ENCODE measurements at regions not wholly inside any gene's neighbourhood (a gene's known extent, or its start where the extent isn't known, plus 50 kb on each side); places are given as distances from the start of the nearest gene placed in this dataset.

- H3K27ac ChIP-seq = no peak overlapping the region
- no peak for TF ChIP-seq CTCF (conservative IDR thresholded peaks at IDR 0.05)
Measured at GRCh38 chr2:238600506-238601432, 174.0 kb downstream of the ASB1 start.

- H3K27ac ChIP-seq = peak overlapping the region; percentile 17; the same call in 1 of the 2 replicates
- no peak for TF ChIP-seq CTCF (conservative IDR thresholded peaks at IDR 0.05)
Measured at GRCh38 chr2:238601433-238602222, 174.9 kb downstream of the ASB1 start.

- H3K27ac ChIP-seq = peak overlapping the region; percentile 17; the same call in 1 of the 2 replicates
- TF ChIP-seq CTCF (conservative IDR thresholded peaks at IDR 0.05) = no peak
Measured at GRCh38 chr2:238602223-238602960, 175.7 kb downstream of the ASB1 start.

- no peak overlapping the region for H3K27ac ChIP-seq
- TF ChIP-seq CTCF (conservative IDR thresholded peaks at IDR 0.05) = no peak
Measured at GRCh38 chr2:238603596-238603995, 176.9 kb downstream of the ASB1 start.

- no peak for TF ChIP-seq CTCF (conservative IDR thresholded peaks at IDR 0.05)
- no peak overlapping the region for H3K27ac ChIP-seq
Measured at GRCh38 chr2:238606311-238606710, 179.6 kb downstream of the ASB1 start.

GRCh38 chr2:238613610-238614009 is 186.9 kb downstream of the ASB1 start:
- no peak overlapping the region for H3K27ac ChIP-seq
- no peak for TF ChIP-seq CTCF (conservative IDR thresholded peaks at IDR 0.05)

GRCh38 chr2:238614376-238614775 is 187.6 kb downstream of the ASB1 start:
- no peak for TF ChIP-seq CTCF (conservative IDR thresholded peaks at IDR 0.05)

More at GRCh38 chr2:238614376-238614775, 187.6 kb downstream of the ASB1 start:
- H3K27ac ChIP-seq = no peak overlapping the region
